Activated T-cell treated with anti-CD3 and anti-CD28 coated beads for 48 hours (primary cell): ENCODE measurements at regions not wholly inside any gene's neighbourhood (a gene's known extent, or its start where the extent isn't known, plus 50 kb on each side); places are given as distances from the start of the nearest gene placed in this dataset.

Experiments used
- DNase-seq: peaks from one replicate; pipeline ENCODE4 v3.0.0-alpha.2; 2020; ENCODE audit warnings: low read depth

DNA sequence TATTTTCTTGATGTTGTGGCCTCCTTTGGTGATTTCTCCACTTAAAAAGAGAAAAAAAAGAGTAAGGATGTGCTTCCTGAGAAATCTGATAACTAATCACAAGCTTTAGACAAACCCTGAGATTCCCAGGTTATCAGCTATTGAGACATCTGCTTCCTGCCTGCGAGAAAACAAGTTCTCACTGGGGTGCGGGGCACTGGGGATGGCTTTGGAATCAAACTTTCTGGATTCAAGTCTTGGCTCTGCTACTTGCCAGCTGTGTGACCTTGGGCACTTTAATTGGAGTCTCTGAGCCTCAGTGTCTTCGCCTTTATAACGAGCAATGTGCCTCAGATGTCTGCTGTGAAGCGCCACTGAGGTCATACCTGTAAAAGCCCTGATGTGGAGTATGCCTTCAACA lies 152.5 kb upstream of the NAV2 start:
- DNase-seq: no peak

DNA sequence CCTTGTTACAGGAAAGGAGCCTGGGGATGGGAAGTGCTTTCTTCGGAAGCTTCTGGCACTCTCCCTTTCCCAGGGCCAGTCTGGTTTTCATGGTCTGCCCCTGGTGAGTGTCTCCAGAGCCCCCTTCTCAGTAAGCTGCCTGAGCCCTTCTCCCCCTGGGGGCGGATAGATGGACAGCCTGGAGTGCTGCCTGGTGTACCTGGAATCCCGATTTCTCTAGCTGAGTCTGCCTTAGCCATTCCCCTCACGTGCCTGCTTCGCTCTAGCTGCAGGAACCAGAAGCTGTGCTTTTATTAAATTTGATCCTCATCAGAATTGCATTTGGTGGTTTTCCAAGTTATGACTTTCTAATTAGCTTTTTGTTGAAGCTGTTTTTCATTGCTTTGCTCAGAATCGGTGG lies 152.9 kb upstream of the NAV2 start:
- DNase-seq: no peak

DNA sequence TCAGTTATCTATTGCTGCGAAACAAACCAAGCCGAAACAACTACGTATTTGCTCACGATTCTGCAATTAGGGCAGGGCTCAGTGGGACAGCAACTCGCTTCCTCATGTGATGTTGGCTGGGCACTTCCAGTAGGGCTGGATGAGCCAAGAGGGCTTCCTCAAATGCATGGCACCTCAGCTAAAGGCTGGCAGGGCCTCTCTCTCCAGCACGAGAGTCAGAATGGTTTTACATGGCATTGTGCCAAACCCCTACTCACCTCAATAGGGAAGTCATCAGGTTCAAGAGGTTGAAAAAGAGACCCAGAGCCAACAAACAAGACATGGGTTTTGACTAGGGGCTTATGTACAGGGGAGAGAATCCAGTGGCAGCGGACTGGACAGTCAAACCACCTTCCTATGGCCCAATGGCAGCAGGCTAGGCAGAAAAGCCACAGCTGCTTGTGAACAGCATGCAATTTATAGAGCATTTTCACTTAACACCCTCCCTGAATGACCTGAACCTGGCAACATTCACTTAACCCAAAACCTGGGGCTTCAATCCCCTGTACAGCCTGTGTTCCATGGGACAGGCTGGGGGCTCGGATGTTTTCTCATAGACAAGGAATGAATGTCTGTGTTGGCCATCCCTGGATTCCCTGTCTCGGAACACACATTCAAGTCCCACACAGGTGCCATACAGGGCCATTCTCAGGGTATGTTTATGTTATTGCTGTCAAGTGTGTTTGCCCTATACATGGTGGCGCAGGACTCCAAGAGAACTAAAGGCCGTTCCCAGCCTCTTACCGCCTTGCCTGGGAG lies 154.2 kb upstream of the NAV2 start:
- DNase-seq: no peak

DNA sequence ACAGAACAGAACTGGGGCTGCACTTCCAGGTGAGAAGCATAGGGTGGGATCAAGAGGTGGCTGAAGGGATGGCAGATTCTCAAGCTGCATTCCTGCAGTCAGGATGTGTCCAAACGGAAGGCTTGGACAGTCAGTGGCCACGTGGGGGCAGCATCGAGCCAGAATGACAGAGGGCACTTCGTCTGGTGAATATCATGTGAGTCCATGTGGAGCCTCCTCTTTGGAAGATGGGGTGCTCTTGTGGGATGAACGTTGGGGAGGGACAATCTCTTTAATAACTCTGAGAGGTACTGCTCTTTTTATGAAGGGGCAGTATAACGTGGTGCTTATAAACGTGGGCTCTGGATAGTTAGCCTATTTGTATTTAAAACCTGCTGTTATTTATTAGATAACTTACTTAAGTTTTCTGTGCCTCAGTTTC lies 154.9 kb upstream of the NAV2 start:
- peak; percentile 55 for DNase-seq

DNA sequence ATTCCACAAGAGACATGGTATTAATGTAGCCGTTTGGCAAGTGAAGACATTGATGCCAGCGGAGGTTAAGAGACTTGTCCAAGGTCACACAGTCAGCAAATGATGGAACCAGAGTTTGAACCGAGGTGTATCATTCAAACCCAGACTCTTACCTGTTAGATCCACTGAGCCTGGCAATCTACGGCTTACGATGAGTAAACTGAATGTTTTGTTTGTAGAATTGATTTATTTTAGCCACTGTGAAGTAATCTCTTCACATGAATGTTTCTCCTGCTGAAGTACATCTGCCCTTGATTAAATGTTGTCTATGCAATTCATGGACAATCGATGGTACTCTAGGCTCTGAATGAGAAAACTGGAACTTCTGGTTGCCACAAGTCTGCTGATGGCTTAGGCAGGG lies 155.5 kb upstream of the NAV2 start:
- no peak for DNase-seq

DNA sequence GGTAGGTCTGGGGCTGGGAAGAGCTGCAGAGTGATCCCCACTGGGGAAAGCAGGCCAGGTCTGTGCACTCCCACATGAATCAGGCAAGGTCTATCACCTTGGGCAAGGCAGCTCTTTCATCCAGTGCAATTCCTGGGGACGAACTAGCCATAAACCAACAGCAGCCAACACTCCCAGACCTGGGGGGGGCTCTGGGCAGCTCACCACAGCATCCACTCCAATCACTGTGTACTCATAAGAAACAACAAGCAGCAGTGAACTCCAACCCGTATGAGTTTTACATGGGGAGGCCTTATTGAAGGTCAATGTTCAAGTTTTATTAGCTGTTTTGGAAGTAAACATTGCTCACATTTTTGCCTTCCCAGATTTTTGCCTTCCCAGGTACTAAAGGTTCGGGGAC lies 157.4 kb upstream of the NAV2 start:
- no peak for DNase-seq

DNA sequence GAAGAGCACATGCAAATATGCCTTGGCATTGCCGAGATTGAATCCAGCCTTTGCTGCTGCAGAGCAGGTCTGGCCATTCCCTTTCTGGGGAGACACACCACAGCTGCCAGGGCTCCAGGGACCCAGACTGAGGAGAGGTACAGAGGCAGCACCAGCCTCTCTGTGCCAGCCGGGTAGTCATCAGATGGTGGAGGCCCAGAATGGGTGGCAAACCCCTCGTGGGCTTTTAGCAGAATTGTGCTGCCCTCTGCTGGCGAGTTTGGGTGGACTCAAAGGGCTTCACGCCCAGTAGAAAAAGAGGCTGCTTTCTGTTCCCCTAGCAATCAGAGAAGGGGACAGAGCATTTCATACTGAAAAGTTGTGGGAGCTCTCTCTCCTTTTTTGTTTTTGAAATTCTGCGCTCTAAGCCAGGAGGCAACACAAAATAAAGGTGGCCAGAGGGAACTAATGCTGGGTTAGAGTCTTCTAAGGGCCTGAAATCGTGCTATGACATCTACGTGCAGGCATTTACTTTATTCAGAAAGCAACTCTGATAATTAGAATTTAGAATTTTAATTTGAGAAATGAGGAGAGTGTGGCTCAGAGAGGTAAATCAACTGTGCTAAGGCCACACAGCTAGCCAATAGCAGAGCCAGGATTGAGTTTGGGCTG lies 158.8 kb upstream of the NAV2 start:
- DNase-seq: peak; percentile 70

DNA sequence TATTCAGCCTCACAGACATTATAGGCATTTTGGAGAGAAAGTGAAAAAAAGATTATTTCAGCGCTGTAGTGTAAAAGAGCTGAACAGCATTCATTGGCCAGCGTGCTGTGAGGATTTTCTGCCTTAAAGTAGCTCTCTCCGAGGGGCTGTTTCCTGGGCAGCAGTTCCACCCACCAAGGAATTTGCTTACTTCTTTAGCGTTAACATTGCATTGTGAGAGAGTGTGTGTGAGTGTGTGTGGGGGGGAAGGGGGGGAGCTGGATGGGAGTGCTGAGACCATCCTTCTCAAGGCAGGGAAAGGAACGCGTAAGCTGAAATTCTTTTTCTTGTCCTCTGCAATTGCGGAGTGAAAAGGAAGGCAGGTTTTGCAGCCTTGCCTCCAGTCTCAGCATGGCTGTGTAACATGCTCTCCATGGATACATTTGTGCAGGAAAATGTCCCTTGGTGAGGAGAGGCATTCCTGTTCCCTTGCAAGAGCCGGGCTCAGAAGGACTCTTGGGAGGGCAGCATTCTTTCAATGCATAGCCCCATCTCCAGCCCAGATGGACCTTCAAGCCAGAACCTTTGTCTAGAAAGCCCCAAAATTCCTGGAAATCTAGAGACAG lies 159.9 kb upstream of the NAV2 start:
- no peak for DNase-seq

DNA sequence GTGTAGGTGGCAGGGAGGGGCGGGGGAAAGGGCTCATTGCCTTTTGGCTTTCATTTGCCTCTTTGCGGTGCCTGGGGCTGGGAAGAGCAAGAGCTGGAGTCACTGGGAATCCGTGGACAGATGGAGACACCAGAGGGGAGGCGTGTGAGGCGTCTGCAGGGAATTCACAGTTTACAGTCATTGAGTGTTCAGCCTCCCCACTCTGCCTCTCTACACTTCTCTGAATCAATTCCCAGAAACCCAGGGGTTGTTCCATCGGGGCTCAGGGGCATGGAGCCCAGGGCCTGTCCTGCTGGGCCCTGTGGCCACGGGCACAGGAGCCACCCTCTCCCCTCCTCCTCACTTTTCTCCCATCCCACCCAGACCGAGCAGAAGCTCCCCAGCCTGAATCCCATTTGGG lies 160.5 kb upstream of the NAV2 start:
- no peak for DNase-seq

DNA sequence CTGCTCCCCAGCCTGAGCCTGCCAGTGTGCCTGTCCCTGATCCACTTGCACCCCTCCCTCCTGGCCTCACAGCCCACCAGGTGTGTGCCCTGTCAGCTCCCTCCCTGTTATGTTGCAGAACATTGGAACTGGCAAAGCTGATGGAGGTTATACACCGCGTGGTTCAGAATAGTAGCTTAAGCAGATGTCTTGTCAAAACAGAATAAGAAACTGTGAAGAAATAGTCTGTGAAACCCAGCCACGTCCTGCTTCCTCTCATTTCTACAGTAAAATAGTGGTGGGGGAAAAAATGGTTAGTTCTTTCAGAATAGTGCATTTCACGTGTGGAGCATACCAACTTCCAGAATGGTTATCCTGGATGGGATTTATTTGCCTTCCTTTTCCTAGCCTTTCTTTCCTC lies 161.2 kb upstream of the NAV2 start:
- no peak for DNase-seq

DNA sequence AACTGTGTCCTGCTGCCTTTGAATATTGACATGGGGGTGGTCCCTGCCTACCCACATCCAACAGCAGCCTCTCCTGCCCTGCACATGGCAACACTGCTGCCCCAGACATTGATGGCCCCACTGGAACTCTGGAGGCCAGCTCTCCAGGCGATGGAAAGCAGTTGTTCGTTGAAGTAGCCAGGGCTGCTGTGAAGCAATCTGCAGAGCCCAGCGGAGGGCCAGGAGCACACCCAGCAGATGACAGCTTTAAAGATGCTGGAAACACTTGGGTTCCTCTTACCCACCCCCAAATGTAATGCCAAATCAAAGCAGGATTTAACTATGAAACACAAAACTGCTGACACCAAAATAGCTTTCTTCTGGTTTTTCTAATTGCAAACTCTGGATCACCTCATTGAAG lies 165.6 kb upstream of the NAV2 start:
- no peak for DNase-seq

DNA sequence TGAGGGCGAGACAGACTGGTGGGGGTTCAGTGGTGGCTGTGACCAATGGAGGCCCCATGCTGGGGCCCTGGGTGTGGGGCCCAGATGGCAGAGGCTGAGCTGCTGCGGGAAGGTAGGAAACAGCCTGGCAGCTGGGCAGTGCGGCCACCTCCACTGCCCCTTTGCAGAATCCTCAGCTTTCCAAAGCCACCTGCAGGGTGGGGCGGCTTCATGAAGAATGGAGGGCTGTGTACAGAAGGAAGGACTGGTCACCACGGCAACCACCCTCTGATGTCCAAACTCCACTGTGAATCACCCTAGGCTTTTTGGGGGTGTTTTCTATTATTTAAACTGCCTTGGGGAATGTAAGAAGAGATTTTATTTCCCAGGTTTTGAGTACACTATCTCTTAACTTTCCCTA lies 166.3 kb upstream of the NAV2 start:
- DNase-seq: no peak

DNA sequence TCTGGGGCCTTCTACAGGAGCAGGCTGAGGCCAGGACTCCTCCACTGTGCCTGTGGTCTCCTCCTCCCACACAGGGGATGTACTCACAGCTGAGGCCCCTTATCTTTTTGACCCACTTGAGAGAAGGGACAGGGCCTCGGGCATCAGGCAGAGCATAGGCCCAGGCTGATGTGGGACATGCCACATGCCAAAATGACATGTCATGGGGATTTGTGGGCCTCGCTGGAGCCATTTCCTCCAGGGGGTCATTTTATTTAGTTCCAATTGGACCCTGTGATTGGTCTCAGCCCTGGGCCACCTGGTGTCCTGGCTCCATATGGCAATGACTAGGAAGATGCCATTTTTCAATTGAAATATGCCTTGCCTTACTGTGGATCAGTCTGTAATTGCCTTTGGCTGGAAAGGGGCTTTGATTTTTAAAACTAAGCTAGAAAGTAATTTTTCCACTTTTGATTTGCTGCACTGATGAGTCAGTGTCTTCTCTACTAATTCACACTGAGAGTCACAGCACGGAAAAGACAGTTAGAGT lies 171.1 kb upstream of the NAV2 start:
- DNase-seq: no peak

DNA sequence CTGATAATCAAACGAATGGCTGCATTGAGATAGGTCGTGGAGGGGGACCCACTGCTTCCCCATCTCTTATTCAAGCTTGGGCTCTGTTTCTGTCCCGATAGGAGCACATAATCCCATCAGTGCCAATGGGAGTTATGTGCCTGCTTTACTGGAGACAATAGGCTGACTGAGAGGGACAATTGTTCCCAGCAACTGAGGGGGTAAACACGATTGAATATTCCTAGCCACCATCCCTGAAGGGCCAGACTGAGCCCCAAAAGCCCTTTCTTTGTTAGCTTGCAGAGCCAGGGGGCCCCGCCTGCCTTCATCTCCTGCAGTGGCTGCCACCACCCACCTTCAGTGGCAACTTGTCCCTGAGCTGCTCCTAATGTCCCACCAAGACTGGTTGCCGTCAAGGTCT lies 172.8 kb upstream of the NAV2 start:
- DNase-seq: no peak

DNA sequence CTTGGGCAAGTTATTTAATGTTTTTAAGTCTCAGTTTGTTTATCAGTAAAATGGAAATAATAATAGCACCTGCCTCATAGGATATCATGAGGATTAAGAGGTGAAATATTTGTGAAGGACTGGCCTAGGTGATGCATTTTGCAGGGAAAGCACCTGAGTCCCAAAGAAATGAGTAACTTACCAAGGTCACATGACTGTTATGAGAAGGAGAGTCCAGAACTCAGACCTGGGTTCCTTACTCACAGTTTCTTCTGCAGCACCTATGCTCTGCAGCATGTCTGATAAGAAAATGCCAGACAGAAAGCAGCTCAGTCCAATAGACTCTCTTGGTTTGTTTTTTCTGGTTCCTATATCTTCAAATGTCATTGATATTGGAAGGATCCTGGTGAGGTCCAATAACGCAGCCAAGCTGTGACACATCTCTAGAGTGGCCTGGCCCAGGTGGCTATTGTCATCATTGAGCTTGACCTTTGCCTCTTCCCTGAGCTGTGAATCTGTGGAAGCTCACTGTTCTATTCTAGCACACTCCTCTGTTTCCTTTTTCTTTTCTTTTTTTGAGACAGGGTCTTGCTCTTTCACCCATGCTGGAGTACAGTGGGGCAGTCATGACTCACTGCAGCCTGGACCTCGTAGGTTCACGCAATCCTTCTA lies 174.7 kb upstream of the NAV2 start:
- DNase-seq: no peak

DNA sequence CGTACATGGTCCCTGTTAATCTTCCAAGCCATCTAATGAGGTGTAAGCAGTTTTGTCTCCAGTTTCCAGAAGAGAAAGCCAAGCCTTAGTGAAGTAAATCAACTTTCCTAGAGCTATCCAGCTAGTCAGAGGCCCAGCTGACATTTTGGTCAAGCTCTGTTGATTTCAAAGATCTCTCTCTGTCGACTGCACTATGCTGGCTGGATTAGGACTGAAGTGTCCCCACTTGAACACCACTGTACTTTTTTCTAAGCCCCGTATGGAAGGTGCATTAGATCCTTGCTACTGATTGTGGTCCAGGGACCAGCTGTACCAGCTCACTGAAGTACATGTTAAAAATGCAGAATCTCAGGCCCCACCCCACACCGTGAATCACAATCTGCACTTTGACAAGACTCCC lies 176.5 kb upstream of the NAV2 start:
- DNase-seq: no peak

DNA sequence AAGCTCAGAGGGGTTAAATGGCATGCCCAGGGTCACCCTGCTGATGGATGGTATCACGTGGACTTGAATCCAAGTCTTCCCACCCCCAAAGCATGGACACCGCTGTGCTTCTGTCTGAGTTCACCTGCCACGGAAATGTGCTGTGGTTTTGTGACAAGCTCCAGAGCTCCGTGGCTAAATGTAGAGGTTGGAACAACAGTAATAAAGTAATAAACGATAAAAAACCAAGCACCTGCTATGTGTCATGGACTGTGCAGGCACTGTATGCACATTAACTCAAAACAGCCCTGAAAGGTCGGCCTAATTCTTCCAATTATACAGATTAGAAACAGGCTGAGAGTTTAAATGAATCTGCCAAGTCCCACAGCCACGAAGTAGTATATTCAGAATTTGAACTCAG lies 182.1 kb upstream of the NAV2 start:
- no peak for DNase-seq

DNA sequence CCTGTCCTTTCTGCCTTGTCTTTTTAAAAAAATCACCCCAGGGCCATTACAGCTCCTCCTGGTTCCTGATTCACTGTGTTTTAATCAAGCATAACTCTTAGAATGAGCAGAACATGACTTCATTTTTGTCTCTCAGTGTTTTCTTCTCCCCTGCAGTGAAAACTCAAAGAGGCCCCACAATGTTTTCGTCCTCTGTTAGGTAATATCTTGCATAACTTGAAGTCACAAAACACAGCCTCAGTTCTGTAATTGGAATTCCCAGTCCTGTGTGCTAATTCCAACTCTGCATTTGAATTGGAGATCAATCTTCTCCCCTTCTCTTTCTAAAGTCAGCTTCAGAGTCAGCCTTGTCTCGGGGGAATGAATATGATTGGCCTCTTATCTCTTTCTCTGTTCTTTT lies 186.5 kb upstream of the NAV2 start:
- DNase-seq: no peak

DNA sequence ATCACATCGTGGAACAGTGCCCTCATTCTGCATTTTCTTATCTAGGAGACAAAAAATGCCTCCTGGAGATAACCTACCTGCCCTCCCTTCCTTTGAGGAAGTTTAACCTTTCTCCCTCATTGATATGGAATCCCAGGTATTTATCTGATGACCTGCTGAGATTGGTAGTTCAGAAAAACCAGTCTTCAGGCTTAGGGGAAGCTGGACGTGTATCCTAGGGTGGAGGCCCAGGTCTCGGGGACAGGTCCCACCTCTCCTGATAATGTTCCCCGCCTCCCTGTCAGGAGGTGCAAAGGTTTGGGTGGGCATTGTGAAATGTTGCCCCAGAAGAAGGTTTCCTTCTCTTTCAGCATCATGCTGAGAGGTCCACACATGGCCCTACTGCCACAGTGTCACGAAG lies 186.9 kb upstream of the NAV2 start:
- no peak for DNase-seq

DNA sequence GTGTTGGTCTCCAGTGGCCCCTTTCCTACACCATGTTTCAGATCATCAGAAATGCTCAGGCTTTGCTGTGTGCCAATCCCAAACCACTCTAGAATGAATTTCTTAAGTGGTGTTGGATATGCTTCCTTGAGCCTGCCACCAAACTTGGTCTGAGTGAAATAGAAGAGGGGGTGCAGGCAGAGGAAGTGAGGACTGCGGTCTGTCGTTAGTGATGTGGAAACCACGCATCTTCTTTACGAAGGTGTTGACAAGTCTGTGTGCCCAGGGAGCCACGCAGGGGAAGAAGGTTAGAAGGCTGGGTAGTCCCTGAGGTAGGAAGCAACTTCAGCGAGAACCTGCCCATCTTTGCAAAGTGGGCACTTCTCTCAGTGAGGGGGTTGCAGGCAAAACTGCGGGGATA lies 187.4 kb upstream of the NAV2 start:
- DNase-seq: no peak

DNA sequence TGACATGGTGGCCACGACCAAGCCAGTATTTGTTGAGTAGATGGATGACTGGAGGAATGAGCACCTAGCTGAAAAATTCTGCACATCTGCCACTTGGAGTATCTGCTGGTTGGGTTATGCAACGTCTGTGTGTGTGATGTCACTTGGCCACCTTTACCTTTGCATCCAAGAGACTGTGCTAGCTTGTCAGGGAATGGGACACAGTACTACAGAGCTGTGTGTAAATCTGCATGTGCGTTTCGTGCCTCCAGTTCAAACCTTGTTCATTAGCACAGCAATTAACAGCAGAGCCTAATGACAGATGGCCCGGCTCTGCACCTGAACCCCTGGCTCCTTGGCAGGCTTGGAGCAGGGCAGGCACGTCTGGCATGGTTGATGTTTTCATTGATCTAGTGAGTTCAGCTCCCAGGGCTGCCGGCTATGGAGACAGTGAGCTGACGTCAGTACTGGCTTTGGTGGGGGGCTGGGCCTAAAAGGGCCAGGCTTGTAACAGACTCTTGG lies 188.4 kb upstream of the NAV2 start:
- DNase-seq: no peak

DNA sequence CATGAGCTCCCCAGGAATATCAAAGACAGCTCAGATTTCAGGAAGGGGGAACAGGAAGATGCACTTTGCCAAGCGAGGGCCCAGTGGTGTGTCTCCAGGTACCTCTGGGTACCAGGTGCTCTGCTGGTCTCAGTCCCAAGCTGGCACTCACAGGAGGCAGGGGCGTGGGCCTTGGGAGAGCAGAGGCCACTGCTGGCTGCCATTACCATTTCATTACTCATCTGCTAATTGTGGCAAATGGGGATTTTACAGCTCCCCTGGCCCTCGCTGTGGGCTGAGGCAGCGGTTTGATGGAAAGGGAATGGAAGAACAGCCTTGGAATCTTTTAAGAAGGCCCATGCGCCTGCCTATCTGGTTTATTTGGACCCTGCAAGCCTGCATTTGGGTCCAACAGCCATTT lies 192.0 kb upstream of the NAV2 start:
- no peak for DNase-seq
